Prostate gland (tissue), 2 donors: ENCODE measurements at regions not wholly inside any gene's neighbourhood (a gene's known extent, or its start where the extent isn't known, plus 50 kb on each side); places are given as distances from the start of the nearest gene placed in this dataset.

Source experiments
- CTCF ChIP-seq, 4 experiments: fragments of 200-600 bp in 2 of 4; fragments of 450-650 bp in 2 of 4; sonication (generic) in 2 of 4; IDR thresholded peaks; 1 replicate in 3 of 4; 2 replicates in 1 of 4; pipeline ENCODE4 v1.5.1; 2016 to 2019; ENCODE audit warnings: antibody characterized with exemption in 4 of 4, mild to moderate bottlenecking in 2 of 4, moderate library complexity in 2 of 4
- POLR2A ChIP-seq: fragments of 450-650 bp; IDR thresholded peaks from one replicate; pipeline ENCODE4 v1.6.1; 2016; ENCODE audit warnings: antibody characterized with exemption, mild to moderate bottlenecking
- POLR2AphosphoS5 ChIP-seq: sonication (generic); formaldehyde crosslinking; IDR thresholded peaks from one replicate; pipeline ENCODE4 v1.6.1; 2017; ENCODE audit warnings: antibody characterized with exemption

- TF ChIP-seq CTCF (IDR thresholded peaks at IDR 0.05) (no peak), POLR2A (no peak), POLR2AphosphoS5 (no peak)
These were observed 60.3 kb upstream of the PAPOLG start for GRCh38 chr2:60695793-60696192.
